G401 (cell line): ENCODE measurements at regions not wholly inside any gene's neighbourhood (a gene's known extent, or its start where the extent isn't known, plus 50 kb on each side); places are given as distances from the start of the nearest gene placed in this dataset.

Experiments
- DNase-seq: peaks from one replicate; pipeline ENCODE4 v3.0.0-alpha.2; 2015; ENCODE audit warnings: low spot score
- in situ Hi-C: cut with HindIII; loops from 2 replicates; pipeline ENCODE4 v1.10.0; 2016; ENCODE audit warnings: low sequenced_read_pairs, mixed read lengths

- DNase-seq: no peak
- in situ Hi-C loops: no loop called here
Observed at GRCh38 chr2:136214307-136215200, 96.6 kb upstream of the CXCR4 start.

GRCh38 chr2:136213836-136214235, 95.9 kb upstream of the CXCR4 start:
- DNase-seq: no peak
- in situ Hi-C loops: no loop called here

- in situ Hi-C loops: no loop called here
- no peak for DNase-seq
Observed at GRCh38 chr2:136212426-136213378, 94.8 kb upstream of the CXCR4 start.

- in situ Hi-C loops: no loop called here
- DNase-seq: no peak
Observed at GRCh38 chr2:136211701-136212100, 93.8 kb upstream of the CXCR4 start.

GRCh38 chr2:136210822-136211221, 92.9 kb upstream of the CXCR4 start:
- in situ Hi-C loops: no loop called here
- DNase-seq: no peak

- in situ Hi-C loops: no loop called here
Observed at GRCh38 chr2:136210455-136210805, 92.5 kb upstream of the CXCR4 start.

GRCh38 chr2:136209561-136210454, 91.9 kb upstream of the CXCR4 start:
- no peak for DNase-seq
- in situ Hi-C loops: no loop called here

More at GRCh38 chr2:136210455-136210805, 92.5 kb upstream of the CXCR4 start:
- no peak for DNase-seq

GRCh38 chr2:136208682-136209420, 90.9 kb upstream of the CXCR4 start:
- in situ Hi-C loops: no loop called here

GRCh38 chr2:136207665-136208064, 89.7 kb upstream of the CXCR4 start:
- DNase-seq: no peak
- in situ Hi-C loops: no loop called here

More at GRCh38 chr2:136208682-136209420, 90.9 kb upstream of the CXCR4 start:
- DNase-seq: no peak

GRCh38 chr2:136207030-136207623, 89.2 kb upstream of the CXCR4 start:
- no peak for DNase-seq
- in situ Hi-C loops: no loop called here

- peak; percentile 5 for DNase-seq
- in situ Hi-C loops: no loop called here
Observed at GRCh38 chr2:136206613-136207012, 88.7 kb upstream of the CXCR4 start.

- in situ Hi-C loops: no loop called here
- no peak for DNase-seq
Observed at GRCh38 chr2:136205615-136206014, 87.7 kb upstream of the CXCR4 start.

GRCh38 chr2:136204971-136205370, 87.0 kb upstream of the CXCR4 start:
- no peak for DNase-seq
- in situ Hi-C loops: no loop called here

- in situ Hi-C loops: no loop called here
- DNase-seq: no peak
Observed at GRCh38 chr2:136195226-136195625, 77.3 kb upstream of the CXCR4 start.

- in situ Hi-C loops: no loop called here
Observed at GRCh38 chr2:136191041-136191440, 73.1 kb upstream of the CXCR4 start.

GRCh38 chr2:136189221-136189782, 71.4 kb upstream of the CXCR4 start:
- no peak for DNase-seq
- in situ Hi-C loops: no loop called here

More at GRCh38 chr2:136191041-136191440, 73.1 kb upstream of the CXCR4 start:
- no peak for DNase-seq

- no peak for DNase-seq
- in situ Hi-C loops: no loop called here
Observed at GRCh38 chr2:136188086-136188485, 70.1 kb upstream of the CXCR4 start.
